Mammary epithelial cell (primary cell): ENCODE measurements at regions not wholly inside any gene's neighbourhood (a gene's known extent, or its start where the extent isn't known, plus 50 kb on each side); places are given as distances from the start of the nearest gene placed in this dataset.

Experiments used
- CTCF ChIP-seq, 2 donors: IDR thresholded peaks in 1 of 2; conservative IDR thresholded peaks in 1 of 2; 2 replicates each; pipeline ENCODE4 v1.5.1; 2011 to 2012; ENCODE audit warnings: inconsistent platforms in 2 of 2, low read length in 2 of 2, mild to moderate bottlenecking in 2 of 2, control low read depth in 1 of 2, low read depth in 1 of 2; ENCODE audit not compliant: insufficient read depth in 1 of 2; ENCODE audit errors: extremely low read depth in 1 of 2
- EZH2 ChIP-seq: IDR thresholded peaks from 2 replicates; pipeline ENCODE4 v1.6.1; 2012; ENCODE audit warnings: low read length, inconsistent platforms, borderline replicate concordance

- no peak for TF ChIP-seq CTCF (conservative IDR thresholded peaks at IDR 0.05 in 1 of 2, IDR thresholded peaks at IDR 0.05 in 1 of 2; ENCODE audit: extremely low read depth in 1 of 2, insufficient read depth in 1 of 2, low read depth in 1 of 2, low read length in 2 of 2)
- TF ChIP-seq EZH2, result no peak
Measured at GRCh38 chr11:23604966-23605365, 744.7 kb upstream of the CCDC179 start.
